GM10266 (cell line): ENCODE measurements at regions not wholly inside any gene's neighbourhood (a gene's known extent, or its start where the extent isn't known, plus 50 kb on each side); places are given as distances from the start of the nearest gene placed in this dataset.

Experiments used
- DNase-seq: peaks from one replicate; pipeline ENCODE4 v3.0.0; 2012; ENCODE audit errors: extremely low spot score
- TF ChIP-seq, protein P1 (sequence below): IDR thresholded peaks from 2 replicates; pipeline ENCODE4 v1.5.1; 2012; ENCODE audit warnings: mild to moderate bottlenecking, low read depth; ENCODE audit not compliant: control insufficient read depth, insufficient read depth; ENCODE audit errors: missing control alignments

DNA sequence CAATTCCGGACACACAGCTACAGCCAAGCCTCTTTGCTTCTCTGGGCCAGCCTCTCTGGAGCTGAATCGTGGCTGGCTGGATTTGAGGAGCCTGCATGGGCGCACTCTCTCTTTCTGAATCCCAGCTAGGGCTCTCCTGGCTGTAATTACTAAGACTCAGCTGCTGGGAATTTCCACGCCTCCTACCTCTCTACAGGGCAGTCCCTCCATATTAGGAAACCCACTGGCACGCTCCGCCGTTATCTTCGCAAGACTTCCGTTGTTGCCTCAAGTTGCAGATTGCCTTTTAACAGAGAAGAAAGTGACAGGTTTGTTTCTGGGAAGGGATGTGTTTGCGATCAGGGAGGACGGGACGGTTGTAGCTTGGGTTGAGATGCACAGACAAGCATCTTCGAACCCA lies 188.4 kb upstream of the NLRP1 start:
- DNase-seq, result no peak
- TF ChIP-seq, protein P1, sequence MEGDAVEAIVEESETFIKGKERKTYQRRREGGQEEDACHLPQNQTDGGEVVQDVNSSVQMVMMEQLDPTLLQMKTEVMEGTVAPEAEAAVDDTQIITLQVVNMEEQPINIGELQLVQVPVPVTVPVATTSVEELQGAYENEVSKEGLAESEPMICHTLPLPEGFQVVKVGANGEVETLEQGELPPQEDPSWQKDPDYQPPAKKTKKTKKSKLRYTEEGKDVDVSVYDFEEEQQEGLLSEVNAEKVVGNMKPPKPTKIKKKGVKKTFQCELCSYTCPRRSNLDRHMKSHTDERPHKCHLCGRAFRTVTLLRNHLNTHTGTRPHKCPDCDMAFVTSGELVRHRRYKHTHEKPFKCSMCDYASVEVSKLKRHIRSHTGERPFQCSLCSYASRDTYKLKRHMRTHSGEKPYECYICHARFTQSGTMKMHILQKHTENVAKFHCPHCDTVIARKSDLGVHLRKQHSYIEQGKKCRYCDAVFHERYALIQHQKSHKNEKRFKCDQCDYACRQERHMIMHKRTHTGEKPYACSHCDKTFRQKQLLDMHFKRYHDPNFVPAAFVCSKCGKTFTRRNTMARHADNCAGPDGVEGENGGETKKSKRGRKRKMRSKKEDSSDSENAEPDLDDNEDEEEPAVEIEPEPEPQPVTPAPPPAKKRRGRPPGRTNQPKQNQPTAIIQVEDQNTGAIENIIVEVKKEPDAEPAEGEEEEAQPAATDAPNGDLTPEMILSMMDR, result no peak

DNA sequence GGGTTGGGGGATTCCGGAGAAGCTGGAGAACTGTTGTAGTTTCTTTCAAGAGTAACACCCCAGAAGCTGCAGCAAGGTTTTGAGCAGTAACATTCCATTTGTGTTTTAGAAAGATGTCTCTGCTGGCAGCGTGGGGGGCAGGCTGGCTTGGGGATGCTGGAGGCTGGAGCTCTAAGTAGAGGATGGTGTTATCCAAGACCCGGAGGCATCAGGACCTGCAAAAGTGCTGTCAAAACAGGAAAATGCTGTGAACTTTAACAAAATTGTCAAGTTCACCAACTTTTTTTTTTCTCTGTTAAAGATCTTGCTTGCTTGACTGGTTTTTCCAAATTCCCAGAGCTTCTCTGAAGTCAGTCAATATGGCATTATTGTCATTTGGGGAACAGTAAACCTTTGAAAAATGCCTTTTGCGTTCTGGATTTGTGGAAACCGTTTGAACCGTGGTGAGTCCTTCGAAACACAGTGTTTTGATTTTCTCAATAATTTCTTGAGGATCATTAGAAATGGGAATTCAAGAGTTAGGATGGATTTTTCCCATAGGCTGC lies 189.6 kb upstream of the NLRP1 start:
- TF ChIP-seq, protein P1, result no peak
- DNase-seq, result no peak

DNA sequence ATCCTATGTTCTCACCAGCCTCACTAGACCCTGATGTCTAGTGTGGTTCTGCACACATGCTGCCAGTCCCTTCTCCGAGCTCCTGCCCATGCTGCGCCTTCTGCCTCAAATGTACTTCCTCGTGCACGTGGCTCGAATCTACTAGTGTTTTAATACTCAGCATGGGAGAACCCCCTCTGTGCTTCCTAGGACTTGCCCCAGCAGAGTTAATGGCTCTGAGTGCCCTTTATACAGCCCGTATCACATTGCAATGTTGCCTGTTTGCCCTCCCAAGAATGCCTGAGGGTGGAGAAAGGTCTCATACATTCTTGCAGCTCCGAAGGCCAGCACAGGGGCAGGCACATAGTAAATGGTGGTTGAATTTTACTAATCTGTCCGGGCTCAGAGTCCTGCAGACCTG lies 190.8 kb upstream of the NLRP1 start:
- no peak for DNase-seq
- TF ChIP-seq, protein P1, result no peak

DNA sequence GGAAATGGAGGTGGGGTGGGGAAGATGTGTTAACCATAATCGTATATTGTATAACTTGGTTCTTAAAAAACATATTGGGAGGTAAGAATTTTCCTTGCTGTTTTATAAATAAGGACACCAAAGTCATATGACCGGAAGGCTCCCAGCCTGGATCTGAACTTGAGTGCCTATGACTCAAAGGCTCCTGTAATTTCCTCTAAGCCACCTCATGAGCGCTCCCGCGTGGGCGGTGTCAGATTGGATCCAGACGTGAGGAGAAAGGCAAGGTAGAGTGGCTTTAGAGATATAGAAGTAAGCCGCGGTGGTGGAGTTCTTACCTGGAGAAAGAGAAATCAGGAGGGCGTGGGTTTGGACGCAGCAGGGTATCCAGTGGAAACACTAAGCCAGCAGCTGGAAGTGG lies 196.2 kb upstream of the NLRP1 start:
- TF ChIP-seq, protein P1, result no peak
- DNase-seq, result no peak

DNA sequence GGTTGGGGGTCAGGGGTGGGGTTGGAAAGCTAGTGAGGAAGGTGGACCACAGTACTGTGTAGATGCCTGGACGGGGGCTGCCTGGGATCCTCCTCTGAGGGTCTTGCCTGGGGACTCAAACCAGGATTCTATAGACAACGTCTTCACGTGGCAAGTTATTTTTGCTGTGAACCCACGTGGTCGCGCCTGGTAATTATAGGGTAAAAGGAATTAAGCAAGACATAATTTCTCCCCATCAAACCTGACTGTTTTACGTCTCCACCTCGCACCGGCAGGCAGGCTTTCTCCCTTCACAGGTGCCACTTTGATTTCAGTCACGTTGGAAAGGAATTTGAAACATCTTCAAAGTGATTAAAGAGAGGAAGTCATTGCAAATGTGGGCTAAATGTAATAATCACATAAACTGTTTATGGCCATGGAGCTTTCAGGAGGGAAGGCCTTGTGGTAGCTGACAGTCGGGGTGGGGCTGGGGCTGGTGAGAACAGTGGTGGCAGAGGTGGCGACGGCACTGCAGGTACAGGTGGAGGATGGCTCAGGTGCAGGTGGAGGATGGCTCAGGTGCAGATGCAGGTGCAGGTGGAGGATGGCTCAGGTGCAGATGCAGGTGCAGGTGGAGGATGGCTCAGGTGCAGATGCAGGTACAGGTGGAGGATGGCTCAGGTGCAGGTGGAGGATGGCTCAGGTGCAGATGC lies 197.1 kb upstream of the NLRP1 start:
- no peak for DNase-seq
- TF ChIP-seq, protein P1, result no peak

DNA sequence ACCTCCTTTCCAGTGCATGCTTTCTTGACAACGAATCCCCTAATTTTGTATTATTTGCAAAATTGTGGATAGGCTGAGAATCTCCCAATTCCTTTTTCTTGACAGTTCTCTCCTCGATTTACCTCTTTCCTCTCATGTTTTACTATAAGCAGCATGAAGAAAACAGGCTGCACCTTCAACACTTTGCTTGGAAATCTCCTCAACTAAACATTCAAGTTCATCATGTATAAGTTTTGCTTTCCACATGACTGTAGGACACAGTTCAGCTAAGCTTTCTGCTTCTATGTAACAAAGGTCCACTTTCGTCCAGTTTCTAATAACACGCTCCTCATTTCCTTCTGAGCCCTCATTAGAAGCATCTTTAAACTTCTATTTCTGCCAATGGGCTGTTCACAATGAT lies 199.0 kb upstream of the NLRP1 start:
- no peak for DNase-seq
- TF ChIP-seq, protein P1, result no peak

DNA sequence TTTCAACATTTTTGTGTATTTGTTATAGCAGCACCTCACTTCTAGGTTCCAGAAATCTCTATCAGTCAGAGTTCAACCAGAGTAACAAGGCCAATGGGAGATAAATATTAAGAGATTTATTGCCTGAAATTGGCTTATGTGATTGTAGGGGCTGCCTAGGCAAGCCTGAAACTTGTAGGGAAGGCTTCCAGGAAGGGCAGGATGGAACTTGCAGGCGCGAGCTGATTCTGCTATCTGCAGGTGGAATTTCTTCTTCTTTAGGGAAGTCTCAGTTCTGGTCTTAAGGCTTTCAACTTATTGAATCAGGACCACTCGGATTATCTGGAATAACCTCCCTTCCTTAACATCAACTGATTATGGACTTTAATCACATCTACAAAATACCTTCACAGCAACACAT lies 199.5 kb upstream of the NLRP1 start:
- DNase-seq, result no peak
- TF ChIP-seq, protein P1, result no peak
